Fibroblast of lung (primary cell): ENCODE measurements at regions not wholly inside any gene's neighbourhood (a gene's known extent, or its start where the extent isn't known, plus 50 kb on each side); places are given as distances from the start of the nearest gene placed in this dataset.

Experiments used
- CTCF ChIP-seq, 2 donors: IDR thresholded peaks in 1 of 2; conservative IDR thresholded peaks in 1 of 2; 1 replicate in 1 of 2; 2 replicates in 1 of 2; pipeline ENCODE4 v1.5.1; 2011 to 2012; ENCODE audit warnings: low read length in 2 of 2, control low read depth in 1 of 2, inconsistent platforms in 1 of 2, low read depth in 1 of 2, mild to moderate bottlenecking in 1 of 2
- EZH2 ChIP-seq: IDR thresholded peaks from 2 replicates; pipeline ENCODE4 v1.5.1; 2012; ENCODE audit warnings: low read length, control low read depth, mild to moderate bottlenecking; ENCODE audit errors: missing control alignments

GRCh38 chrX:40389555-40389954 lies 191.2 kb upstream of the ATP6AP2 start:
- no peak for TF ChIP-seq CTCF (conservative IDR thresholded peaks at IDR 0.05 in 1 of 2, IDR thresholded peaks at IDR 0.05 in 1 of 2; ENCODE audit: low read depth in 1 of 2, low read length in 2 of 2)
- TF ChIP-seq EZH2: no peak
